Keratinocyte (primary cell): ENCODE measurements at regions not wholly inside any gene's neighbourhood (a gene's known extent, or its start where the extent isn't known, plus 50 kb on each side); places are given as distances from the start of the nearest gene placed in this dataset.

Source experiments
- DNase-seq: peaks from one replicate; pipeline ENCODE4 v3.0.0-alpha.2; 2011; ENCODE audit warnings: low read depth, missing footprints, low spot score
- FAIRE-seq: peaks from 2 replicates; lab custom pipeline; 2011; peaks lifted over from hg19 to GRCh38; lab: Jason Lieb, UNC
- H2AFZ ChIP-seq: 2 replicates; pipeline ENCODE4 v1.6.0; 2012; ENCODE audit warnings: low read length, control low read depth, inconsistent platforms; ENCODE audit not compliant: control insufficient read depth
- H3K27ac ChIP-seq: 2 replicates; pipeline ENCODE4 v1.5.1; 2011; ENCODE audit warnings: low read length; ENCODE audit not compliant: control insufficient read depth, insufficient read depth
- H3K27me3 ChIP-seq: 3 replicates; pipeline ENCODE4 v1.6.0; 2011; ENCODE audit warnings: low read length; ENCODE audit not compliant: control insufficient read depth, insufficient read depth; ENCODE audit errors: extremely low read depth
- H3K36me3 ChIP-seq, 2 experiments: 2 replicates in 1 of 2; 3 replicates in 1 of 2; pipeline ENCODE4 v1.5.1; 2011; ENCODE audit warnings: low read length in 2 of 2, mild to moderate bottlenecking in 1 of 2; ENCODE audit not compliant: control insufficient read depth in 2 of 2, insufficient read depth in 2 of 2; ENCODE audit errors: extremely low read depth in 1 of 2
- H3K4me1 ChIP-seq: 3 replicates; pipeline ENCODE4 v1.5.1; 2011; ENCODE audit warnings: low read length; ENCODE audit not compliant: control insufficient read depth, insufficient read depth; ENCODE audit errors: extremely low read depth
- H3K4me2 ChIP-seq: 3 replicates; pipeline ENCODE4 v1.6.0; 2011; ENCODE audit warnings: low read depth, low read length; ENCODE audit not compliant: control insufficient read depth, insufficient read depth; ENCODE audit errors: extremely low read depth
- H3K4me3 ChIP-seq, 3 experiments: fragments of 200-600 bp in 1 of 3; sonication (generic) in 1 of 3; 2 replicates in 2 of 3; 3 replicates in 1 of 3; pipeline ENCODE4 v1.5.1; 2011 to 2016; ENCODE audit warnings: low read length in 3 of 3, mild to moderate bottlenecking in 3 of 3, control low read depth in 2 of 3, inconsistent platforms in 1 of 3, low read depth in 1 of 3, mixed read lengths in 1 of 3, mixed run types in 1 of 3, moderate library complexity in 1 of 3; ENCODE audit not compliant: control insufficient read depth in 2 of 3, insufficient read depth in 2 of 3; ENCODE audit errors: extremely low read depth in 1 of 3
- H3K79me2 ChIP-seq: 2 replicates; pipeline ENCODE4 v1.6.0; 2012; ENCODE audit warnings: low read length; ENCODE audit not compliant: control insufficient read depth, insufficient read depth
- H3K9ac ChIP-seq: 3 replicates; pipeline ENCODE4 v1.6.0; 2011; ENCODE audit warnings: low read length; ENCODE audit not compliant: control insufficient read depth, insufficient read depth; ENCODE audit errors: extremely low read depth
- H3K9me1 ChIP-seq: 3 replicates; pipeline ENCODE4 v1.6.0; 2011; ENCODE audit warnings: low read length; ENCODE audit not compliant: control insufficient read depth, insufficient read depth; ENCODE audit errors: extremely low read depth
- H3K9me3 ChIP-seq: 2 replicates; pipeline ENCODE4 v1.5.1; 2012; ENCODE audit warnings: low read depth, low read length; ENCODE audit not compliant: control insufficient read depth
- H4K20me1 ChIP-seq: 3 replicates; pipeline ENCODE4 v1.6.0; 2011; ENCODE audit warnings: low read length; ENCODE audit not compliant: control insufficient read depth, insufficient read depth; ENCODE audit errors: extremely low read depth
- EZH2 ChIP-seq: IDR thresholded peaks from one replicate; pipeline ENCODE4 v1.6.1; 2012; ENCODE audit warnings: inconsistent platforms, mild to moderate bottlenecking, low read length, moderate library complexity
- dilution Hi-C: fragments of 300-500 bp; cut with MboI; formaldehyde crosslinking; loops from one replicate; pipeline ENCODE4 v1.7.0; 2020; ENCODE audit warnings: low sequenced_read_pairs; ENCODE audit not compliant: extremely low pct_ligation_motif_present
- TF ChIP-seq, protein P1 (sequence below), 3 experiments: IDR thresholded peaks in 1 of 3; conservative IDR thresholded peaks in 1 of 3; optimal IDR thresholded peaks in 1 of 3; 2 replicates in 2 of 3; 3 replicates in 1 of 3; pipeline versions ENCODE3 to v1.5.1; 2011; ENCODE audit warnings: low read length in 3 of 3, mild to moderate bottlenecking in 3 of 3, moderate library complexity in 2 of 3, control low read depth in 1 of 3, inconsistent platforms in 1 of 3; ENCODE audit not compliant: insufficient read depth in 2 of 3; ENCODE audit errors: extremely low read depth in 1 of 3

DNA sequence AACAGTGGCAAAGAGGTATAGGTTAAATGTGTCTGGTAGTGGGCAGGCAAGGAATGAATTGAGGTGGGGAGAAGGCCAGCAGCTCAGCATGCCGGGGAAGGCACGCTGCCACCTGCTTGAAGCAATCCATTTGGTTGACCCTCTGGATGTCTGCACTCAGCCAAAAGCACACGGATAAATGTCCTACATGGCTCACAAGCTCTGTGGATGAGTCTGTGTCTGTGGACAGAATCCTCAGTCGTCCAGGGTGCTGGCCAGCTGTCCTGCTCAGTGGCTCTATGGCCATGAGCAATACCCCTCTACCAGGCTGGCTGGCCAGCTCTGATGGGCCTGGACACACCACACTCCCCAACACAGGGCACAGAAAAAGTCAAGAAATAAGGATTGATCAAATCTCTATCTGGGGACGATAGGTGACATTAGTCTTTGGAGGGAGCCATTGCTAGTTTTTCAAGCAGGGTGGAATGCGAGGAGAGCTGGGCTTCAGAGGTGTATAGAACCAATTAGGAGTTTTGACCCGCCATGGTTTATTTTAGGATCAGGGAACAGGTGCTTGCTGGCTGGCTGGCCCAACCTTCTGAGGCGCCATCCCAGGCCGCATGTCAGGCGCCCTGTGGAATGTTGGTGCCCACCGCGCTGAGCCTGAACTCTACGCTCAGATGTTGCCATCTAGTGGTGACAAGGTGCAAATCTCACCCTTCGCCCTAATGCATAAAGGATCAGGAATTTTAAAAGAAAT is 493.4 kb downstream of the TNS3 start:
- H3K9ac ChIP-seq = no peak overlapping the region

DNA sequence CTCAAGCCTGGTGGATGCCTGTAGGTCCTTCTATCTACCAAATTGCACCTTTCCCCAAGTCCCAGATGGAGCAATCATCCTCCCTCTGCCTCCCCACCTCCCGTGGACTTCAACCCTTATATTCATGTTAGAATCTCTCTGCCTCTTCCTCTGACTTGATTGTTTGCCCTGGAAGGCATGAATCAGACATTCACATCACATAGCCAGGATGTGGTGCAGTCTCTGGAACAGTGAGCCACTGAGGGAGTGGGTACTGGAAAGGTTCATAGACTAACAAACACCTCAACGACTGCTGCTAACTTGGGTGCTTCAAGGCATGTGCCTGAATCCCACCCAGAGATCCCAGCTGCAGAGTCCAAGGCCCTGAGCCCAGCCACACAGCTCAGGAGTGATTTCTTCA is 494.0 kb downstream of the TNS3 start:
- peak; percentile 86 for FAIRE-seq

More for the DNA sequence above, 493.4 kb downstream of the TNS3 start:
- H2AFZ ChIP-seq = no peak overlapping the region
- dilution Hi-C loops = no loop called here
- H3K4me2 ChIP-seq = peak overlapping the region; percentile 6
- no peaks in the 10 kb centered on the region for H3K79me2 ChIP-seq
- no peak for DNase-seq
- H3K36me3 ChIP-seq = no peaks in the 10 kb centered on the region
- no peaks in the 10 kb centered on the region for H3K9me1 ChIP-seq
- no peaks in the 10 kb centered on the region for H3K27me3 ChIP-seq
- TF ChIP-seq EZH2 = no peak
- TF ChIP-seq, protein P1, sequence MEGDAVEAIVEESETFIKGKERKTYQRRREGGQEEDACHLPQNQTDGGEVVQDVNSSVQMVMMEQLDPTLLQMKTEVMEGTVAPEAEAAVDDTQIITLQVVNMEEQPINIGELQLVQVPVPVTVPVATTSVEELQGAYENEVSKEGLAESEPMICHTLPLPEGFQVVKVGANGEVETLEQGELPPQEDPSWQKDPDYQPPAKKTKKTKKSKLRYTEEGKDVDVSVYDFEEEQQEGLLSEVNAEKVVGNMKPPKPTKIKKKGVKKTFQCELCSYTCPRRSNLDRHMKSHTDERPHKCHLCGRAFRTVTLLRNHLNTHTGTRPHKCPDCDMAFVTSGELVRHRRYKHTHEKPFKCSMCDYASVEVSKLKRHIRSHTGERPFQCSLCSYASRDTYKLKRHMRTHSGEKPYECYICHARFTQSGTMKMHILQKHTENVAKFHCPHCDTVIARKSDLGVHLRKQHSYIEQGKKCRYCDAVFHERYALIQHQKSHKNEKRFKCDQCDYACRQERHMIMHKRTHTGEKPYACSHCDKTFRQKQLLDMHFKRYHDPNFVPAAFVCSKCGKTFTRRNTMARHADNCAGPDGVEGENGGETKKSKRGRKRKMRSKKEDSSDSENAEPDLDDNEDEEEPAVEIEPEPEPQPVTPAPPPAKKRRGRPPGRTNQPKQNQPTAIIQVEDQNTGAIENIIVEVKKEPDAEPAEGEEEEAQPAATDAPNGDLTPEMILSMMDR (optimal IDR thresholded peaks at IDR 0.05 in 1 of 3, IDR thresholded peaks at IDR 0.05 in 1 of 3, conservative IDR thresholded peaks at IDR 0.05 in 1 of 3; ENCODE audit: extremely low read depth in 1 of 3, insufficient read depth in 2 of 3, low read length in 3 of 3) = peak; percentile 76 to 83 (median 82)
- H3K4me1 ChIP-seq = peaks cover 3% of the 10 kb centered on the region
- no peak for FAIRE-seq
- no peaks in the 10 kb centered on the region for H4K20me1 ChIP-seq
- H3K9me3 ChIP-seq = no peaks in the 10 kb centered on the region
- no peak overlapping the region for H3K27ac ChIP-seq
- no peak overlapping the region for H3K4me3 ChIP-seq

More for the DNA sequence above, 494.0 kb downstream of the TNS3 start:
- H3K4me3 ChIP-seq = no peak overlapping the region
- H3K27me3 ChIP-seq = no peaks in the 10 kb centered on the region
- no peaks in the 10 kb centered on the region for H3K9me1 ChIP-seq
- peaks cover 3% of the 10 kb centered on the region for H3K4me1 ChIP-seq
- H3K27ac ChIP-seq = no peak overlapping the region
- no peak overlapping the region for H3K9ac ChIP-seq
- no peaks in the 10 kb centered on the region for H4K20me1 ChIP-seq
- H3K9me3 ChIP-seq = no peaks in the 10 kb centered on the region
- no peak overlapping the region for H2AFZ ChIP-seq
- DNase-seq = no peak
- no peak overlapping the region for H3K4me2 ChIP-seq
- dilution Hi-C loops = no loop called here
- H3K79me2 ChIP-seq = no peaks in the 10 kb centered on the region
- no peaks in the 10 kb centered on the region for H3K36me3 ChIP-seq
- no peak for TF ChIP-seq EZH2
- TF ChIP-seq, protein P1 (optimal IDR thresholded peaks at IDR 0.05 in 1 of 3, IDR thresholded peaks at IDR 0.05 in 1 of 3, conservative IDR thresholded peaks at IDR 0.05 in 1 of 3; ENCODE audit: extremely low read depth in 1 of 3, insufficient read depth in 2 of 3, low read length in 3 of 3) = no peak
